ENCODE measurements at regions not wholly inside any gene's neighbourhood (a gene's known extent, or its start where the extent isn't known, plus 50 kb on each side); places are given as distances from the start of the nearest gene placed in this dataset.

GRCh38 chr5:124341066-124341858, 405.2 kb downstream of the ZNF608 start (continued):
- TF ChIP-seq REST (IDR thresholded peaks at IDR 0.05; ENCODE audit: low read depth, low read length) = no peak
- TF ChIP-seq TCF12 (IDR thresholded peaks at IDR 0.05) = no peak
- TF ChIP-seq TEAD4 (IDR thresholded peaks at IDR 0.05; ENCODE audit: borderline replicate concordance, insufficient read depth) = no peak
- TF ChIP-seq YY1 (IDR thresholded peaks at IDR 0.05; ENCODE audit: low read depth) = no peak
- TF ChIP-seq GATA2 (CRISPR knock-in tag; IDR thresholded peaks at IDR 0.05) = no peak
- no peak for TF ChIP-seq SMC3 (IDR thresholded peaks at IDR 0.05; ENCODE audit: low read depth, low read length)
- TF ChIP-seq GABPA (IDR thresholded peaks at IDR 0.05; ENCODE audit: low read depth) = no peak
- no peak for TF ChIP-seq SIN3A (IDR thresholded peaks at IDR 0.05; ENCODE audit: borderline replicate concordance, low read depth, low read length)

GRCh38 chr5:124337996-124338395, 408.4 kb downstream of the ZNF608 start:
- H3K27me3 ChIP-seq (ENCODE audit: insufficient read depth) = no peaks in the 10 kb centered on the region
- no peak for DNase-seq
- POLR2A ChIA-PET = no interaction called here
- TF ChIP-seq REST (IDR thresholded peaks at IDR 0.05; ENCODE audit: low read depth, low read length) = no peak
- TF ChIP-seq EZH2phosphoT487 (IDR thresholded peaks at IDR 0.05; ENCODE audit: borderline replicate concordance, low read depth) = no peak
- no peak for TF ChIP-seq SIN3A (IDR thresholded peaks at IDR 0.05; ENCODE audit: borderline replicate concordance, low read depth, low read length)
- no peak for TF ChIP-seq TAF1 (IDR thresholded peaks at IDR 0.05; ENCODE audit: borderline replicate concordance, low read depth, low read length)
- no peak for TF ChIP-seq NFIC (IDR thresholded peaks at IDR 0.05; ENCODE audit: borderline replicate concordance)
- TF ChIP-seq GATA2 (CRISPR knock-in tag; IDR thresholded peaks at IDR 0.05) = no peak
- TF ChIP-seq TEAD4 (IDR thresholded peaks at IDR 0.05; ENCODE audit: borderline replicate concordance, insufficient read depth) = no peak
- TF ChIP-seq PBX3 (IDR thresholded peaks at IDR 0.05) = no peak
- TF ChIP-seq ELF1 (IDR thresholded peaks at IDR 0.05) = no peak
- TF ChIP-seq TCF12 (IDR thresholded peaks at IDR 0.05) = no peak
- TF ChIP-seq IRF3 (IDR thresholded peaks at IDR 0.05; ENCODE audit: low read depth, low read length) = no peak
- TF ChIP-seq USF1 (IDR thresholded peaks at IDR 0.05; ENCODE audit: borderline replicate concordance, low read depth) = no peak
- TF ChIP-seq RXRA (IDR thresholded peaks at IDR 0.05; ENCODE audit: borderline replicate concordance, low read depth) = no peak
- no peak for TF ChIP-seq CTCF (IDR thresholded peaks at IDR 0.05)

More at GRCh38 chr5:124337996-124338395, 408.4 kb downstream of the ZNF608 start:
- Histone ChIP-seq H3K27ac (ENCODE audit: low read depth in 2 of 2, low read length in 1 of 2) (no peak overlapping the region), H4K20me1 (ENCODE audit: insufficient read depth) (no peaks in the 10 kb centered on the region), H2AFZ (ENCODE audit: low read depth) (no peak overlapping the region), H3K4me2 (no peak overlapping the region), H3F3A (replicated peaks; ENCODE audit: insufficient read depth) (no peaks in the 10 kb centered on the region), H3K36me3 (replicated peaks in 1 of 2; ENCODE audit: control insufficient read depth in 1 of 2, insufficient read depth in 2 of 2, low read length in 1 of 2) (no peaks in the 10 kb centered on the region), H3K4me1 (ENCODE audit: control insufficient read depth in 1 of 2, insufficient read depth in 2 of 2, low read depth in 1 of 2, low read length in 1 of 2) (peaks cover 0 to 13% of the 10 kb centered on the region in 2 experiments; a peak in 2 of 4 replicates), H3K9ac (no peak overlapping the region), H3K4me3 (ENCODE audit: low read depth in 2 of 2, low read length in 1 of 2) (no peak overlapping the region), H3K9me3 (no peaks in the 10 kb centered on the region), H3K79me2 (ENCODE audit: insufficient read depth) (no peaks in the 10 kb centered on the region), H3K9me2 (no peaks in the 10 kb centered on the region)
- CTCF ChIA-PET = interaction anchor here (0.6 kb wide), 1 partner anchor 43 kb away, joined by 3 read pairs; no protein-coding TSS in a partner anchor

All from SK-N-SH (cell line).